Uterus (tissue), 2 donors: ENCODE measurements at regions not wholly inside any gene's neighbourhood (a gene's known extent, or its start where the extent isn't known, plus 50 kb on each side); places are given as distances from the start of the nearest gene placed in this dataset.

ENCODE experiments used
- POLR2A ChIP-seq, 2 donors: fragments of 450-650 bp; IDR thresholded peaks; one replicate each; pipeline ENCODE4 v1.6.1; 2016; ENCODE audit warnings: antibody characterized with exemption in 2 of 2, mild to moderate bottlenecking in 1 of 2, moderate library complexity in 1 of 2
- TF ChIP-seq, protein P1 (sequence below), 4 experiments: fragments of 200-600 bp in 2 of 4; fragments of 450-650 bp in 2 of 4; sonication (generic) in 2 of 4; IDR thresholded peaks; one replicate each; pipeline ENCODE4 v1.5.1; 2016 to 2019; ENCODE audit warnings: antibody characterized with exemption in 4 of 4, mild to moderate bottlenecking in 2 of 4, moderate library complexity in 1 of 4

DNA sequence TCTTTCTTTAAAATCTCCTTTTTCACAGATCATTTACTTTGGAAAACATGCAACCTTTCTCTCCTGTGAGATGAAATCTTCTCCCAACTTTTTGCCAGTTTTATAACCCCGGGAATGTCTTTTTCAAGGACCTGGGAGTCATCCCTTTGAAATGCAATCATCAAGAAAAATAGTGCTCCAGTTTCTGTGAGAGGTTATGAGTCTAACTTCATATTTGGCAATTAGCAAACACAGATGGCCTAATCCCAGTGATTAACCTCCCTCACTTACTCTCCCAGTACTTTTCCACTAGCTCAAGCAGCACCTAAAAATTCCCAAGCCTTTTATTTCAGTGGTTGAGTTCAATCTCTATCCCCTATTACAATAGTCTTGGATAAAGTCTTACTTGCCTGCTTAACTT is 185.8 kb upstream of the TMEM106B start:
- no peak for TF ChIP-seq POLR2A (IDR thresholded peaks at IDR 0.05)
- TF ChIP-seq, protein P1, sequence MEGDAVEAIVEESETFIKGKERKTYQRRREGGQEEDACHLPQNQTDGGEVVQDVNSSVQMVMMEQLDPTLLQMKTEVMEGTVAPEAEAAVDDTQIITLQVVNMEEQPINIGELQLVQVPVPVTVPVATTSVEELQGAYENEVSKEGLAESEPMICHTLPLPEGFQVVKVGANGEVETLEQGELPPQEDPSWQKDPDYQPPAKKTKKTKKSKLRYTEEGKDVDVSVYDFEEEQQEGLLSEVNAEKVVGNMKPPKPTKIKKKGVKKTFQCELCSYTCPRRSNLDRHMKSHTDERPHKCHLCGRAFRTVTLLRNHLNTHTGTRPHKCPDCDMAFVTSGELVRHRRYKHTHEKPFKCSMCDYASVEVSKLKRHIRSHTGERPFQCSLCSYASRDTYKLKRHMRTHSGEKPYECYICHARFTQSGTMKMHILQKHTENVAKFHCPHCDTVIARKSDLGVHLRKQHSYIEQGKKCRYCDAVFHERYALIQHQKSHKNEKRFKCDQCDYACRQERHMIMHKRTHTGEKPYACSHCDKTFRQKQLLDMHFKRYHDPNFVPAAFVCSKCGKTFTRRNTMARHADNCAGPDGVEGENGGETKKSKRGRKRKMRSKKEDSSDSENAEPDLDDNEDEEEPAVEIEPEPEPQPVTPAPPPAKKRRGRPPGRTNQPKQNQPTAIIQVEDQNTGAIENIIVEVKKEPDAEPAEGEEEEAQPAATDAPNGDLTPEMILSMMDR (IDR thresholded peaks at IDR 0.05) = no peak
